Mucosa of rectum (tissue), 2 donors: ENCODE measurements at regions not wholly inside any gene's neighbourhood (a gene's known extent, or its start where the extent isn't known, plus 50 kb on each side); places are given as distances from the start of the nearest gene placed in this dataset.

Experiments
- H3K27ac ChIP-seq, 2 donors: one replicate each; pipeline ENCODE4 v1.7.0; 2013; ENCODE audit warnings: inconsistent platforms in 2 of 2, low read depth in 2 of 2, low read length in 2 of 2
- H3K27me3 ChIP-seq, 2 donors: one replicate each; pipeline ENCODE4 v1.7.0; 2013; ENCODE audit warnings: low read length in 2 of 2; ENCODE audit not compliant: control insufficient read depth in 2 of 2, insufficient read depth in 2 of 2
- H3K36me3 ChIP-seq, 2 donors: one replicate each; pipeline ENCODE4 v1.7.0; 2013; ENCODE audit warnings: low read length in 2 of 2; ENCODE audit not compliant: control insufficient read depth in 2 of 2, insufficient read depth in 2 of 2
- H3K4me1 ChIP-seq, 2 donors: one replicate each; pipeline ENCODE4 v1.7.0; 2013; ENCODE audit warnings: low read length in 2 of 2, mild to moderate bottlenecking in 1 of 2; ENCODE audit not compliant: control insufficient read depth in 2 of 2, insufficient read depth in 2 of 2
- H3K4me3 ChIP-seq, 2 donors: one replicate each; pipeline ENCODE4 v1.7.0; 2013; ENCODE audit warnings: low read length in 2 of 2
- H3K9ac ChIP-seq, 2 donors: one replicate each; pipeline ENCODE4 v1.7.0; 2013; ENCODE audit warnings: low read length in 2 of 2, low read depth in 1 of 2, mild to moderate bottlenecking in 1 of 2
- H3K9me3 ChIP-seq, 2 donors: one replicate each; pipeline ENCODE4 v1.7.0; 2013; ENCODE audit warnings: low read length in 2 of 2; ENCODE audit not compliant: control insufficient read depth in 2 of 2
- donor health status: healthy.
- donor health status: Normal muscosa, but diverticular disease.

GRCh38 chr7:81607987-81608386, 161.9 kb downstream of the HGF start:
- H3K9ac ChIP-seq, result no peak overlapping the region
- H3K36me3 ChIP-seq, result no peaks in the 10 kb centered on the region
- H3K4me3 ChIP-seq, result no peak overlapping the region
- no peaks in the 10 kb centered on the region for H3K27me3 ChIP-seq
- H3K4me1 ChIP-seq, result no peaks in the 10 kb centered on the region
- H3K27ac ChIP-seq, result no peak overlapping the region
- H3K9me3 ChIP-seq, result no peaks in the 10 kb centered on the region

DNA sequence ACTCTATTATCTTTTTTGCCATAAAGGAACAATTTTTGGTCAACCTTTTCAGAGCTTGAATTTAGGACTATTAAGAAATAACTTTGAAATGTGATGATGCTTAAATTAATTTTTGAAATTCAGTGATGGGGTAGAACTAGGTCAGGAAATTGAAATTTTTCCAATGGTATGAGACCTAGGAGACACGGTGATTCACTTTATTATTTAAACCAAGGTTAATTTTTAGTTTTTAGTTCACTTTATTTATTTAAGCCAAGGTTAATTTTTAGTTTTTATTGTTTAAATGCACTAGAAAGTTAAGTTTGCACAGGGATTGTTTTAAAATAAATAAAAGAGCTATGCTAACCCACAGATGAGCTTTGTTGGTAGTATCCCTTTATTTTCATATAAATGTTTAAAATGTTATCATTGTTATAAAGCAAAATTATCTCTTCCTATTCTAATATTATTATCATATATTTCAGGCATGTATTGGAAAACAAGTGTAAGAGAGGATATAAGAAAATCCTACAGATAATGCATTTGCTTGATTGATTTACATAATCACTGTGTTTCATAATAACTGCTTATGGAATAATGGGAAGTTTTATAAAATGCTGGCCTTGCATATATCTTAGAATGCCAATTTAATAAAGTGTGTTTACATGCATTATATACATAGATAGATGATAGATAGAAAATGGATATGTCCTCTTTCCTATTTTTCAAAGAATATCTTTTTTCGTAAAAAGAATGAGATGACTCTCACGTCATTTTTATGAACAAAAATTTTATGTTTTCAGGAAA, 163.6 kb downstream of the HGF start:
- no peak overlapping the region for H3K27ac ChIP-seq
- no peak overlapping the region for H3K4me3 ChIP-seq
- H3K9me3 ChIP-seq, result no peaks in the 10 kb centered on the region
- H3K27me3 ChIP-seq, result no peaks in the 10 kb centered on the region
- H3K36me3 ChIP-seq, result no peaks in the 10 kb centered on the region
- H3K4me1 ChIP-seq, result no peaks in the 10 kb centered on the region
- H3K9ac ChIP-seq, result no peak overlapping the region

- no peak overlapping the region for H3K27ac ChIP-seq
- H3K9me3 ChIP-seq, result no peaks in the 10 kb centered on the region
- no peaks in the 10 kb centered on the region for H3K4me1 ChIP-seq
- H3K9ac ChIP-seq, result no peak overlapping the region
- no peak overlapping the region for H3K4me3 ChIP-seq
- H3K27me3 ChIP-seq, result no peaks in the 10 kb centered on the region
- H3K36me3 ChIP-seq, result no peaks in the 10 kb centered on the region
Observed at GRCh38 chr7:81605493-81605892, 164.4 kb downstream of the HGF start.

GRCh38 chr7:81604808-81605174, 165.1 kb downstream of the HGF start:
- Histone ChIP-seq H3K4me3 (no peak overlapping the region), H3K9me3 (no peaks in the 10 kb centered on the region), H3K27me3 (no peaks in the 10 kb centered on the region), H3K9ac (no peak overlapping the region), H3K4me1 (no peaks in the 10 kb centered on the region), H3K36me3 (no peaks in the 10 kb centered on the region), H3K27ac (no peak overlapping the region)

- Histone ChIP-seq H3K9ac (no peak overlapping the region), H3K27ac (no peak overlapping the region)
Observed at GRCh38 chr7:81604075-81604807, 165.6 kb downstream of the HGF start.

DNA sequence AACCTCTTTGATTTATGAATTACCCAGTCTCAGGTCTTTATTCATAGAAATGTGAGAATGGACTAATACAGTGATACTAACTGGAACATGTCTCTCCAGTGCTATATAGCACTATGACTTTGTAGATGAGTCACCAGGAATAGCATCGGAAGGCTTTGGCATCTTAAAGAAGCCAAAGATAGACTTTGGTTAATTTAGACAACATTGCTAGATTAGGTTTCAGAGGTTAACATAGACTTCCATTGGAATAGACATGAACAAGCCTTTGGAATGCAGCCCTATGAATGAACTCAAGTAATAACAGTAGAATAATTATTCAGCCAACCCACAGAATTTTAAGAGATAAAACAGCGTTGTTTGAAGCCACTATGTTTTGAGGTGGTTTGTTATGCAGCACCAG, 169.2 kb downstream of the HGF start:
- Histone ChIP-seq H3K36me3 (no peaks in the 10 kb centered on the region), H3K9ac (no peak overlapping the region), H3K9me3 (no peaks in the 10 kb centered on the region), H3K27ac (no peak overlapping the region), H3K4me3 (no peak overlapping the region), H3K27me3 (no peaks in the 10 kb centered on the region), H3K4me1 (no peaks in the 10 kb centered on the region)

More at GRCh38 chr7:81604075-81604807, 165.6 kb downstream of the HGF start:
- H3K27me3 ChIP-seq, result no peaks in the 10 kb centered on the region
- no peaks in the 10 kb centered on the region for H3K9me3 ChIP-seq
- H3K36me3 ChIP-seq, result no peaks in the 10 kb centered on the region
- H3K4me1 ChIP-seq, result no peaks in the 10 kb centered on the region
- H3K4me3 ChIP-seq, result no peak overlapping the region

GRCh38 chr7:81598951-81599350, 170.9 kb downstream of the HGF start:
- H3K27ac ChIP-seq, result no peak overlapping the region
- no peaks in the 10 kb centered on the region for H3K4me1 ChIP-seq
- H3K9me3 ChIP-seq, result no peaks in the 10 kb centered on the region
- H3K4me3 ChIP-seq, result no peak overlapping the region
- H3K27me3 ChIP-seq, result no peaks in the 10 kb centered on the region
- H3K36me3 ChIP-seq, result no peaks in the 10 kb centered on the region
- H3K9ac ChIP-seq, result no peak overlapping the region

- Histone ChIP-seq H3K4me3 (no peak overlapping the region), H3K36me3 (no peaks in the 10 kb centered on the region), H3K9me3 (no peaks in the 10 kb centered on the region), H3K4me1 (no peaks in the 10 kb centered on the region), H3K27me3 (no peaks in the 10 kb centered on the region), H3K9ac (no peak overlapping the region), H3K27ac (no peak overlapping the region)
Observed at GRCh38 chr7:81594767-81595166, 175.1 kb downstream of the HGF start.

DNA sequence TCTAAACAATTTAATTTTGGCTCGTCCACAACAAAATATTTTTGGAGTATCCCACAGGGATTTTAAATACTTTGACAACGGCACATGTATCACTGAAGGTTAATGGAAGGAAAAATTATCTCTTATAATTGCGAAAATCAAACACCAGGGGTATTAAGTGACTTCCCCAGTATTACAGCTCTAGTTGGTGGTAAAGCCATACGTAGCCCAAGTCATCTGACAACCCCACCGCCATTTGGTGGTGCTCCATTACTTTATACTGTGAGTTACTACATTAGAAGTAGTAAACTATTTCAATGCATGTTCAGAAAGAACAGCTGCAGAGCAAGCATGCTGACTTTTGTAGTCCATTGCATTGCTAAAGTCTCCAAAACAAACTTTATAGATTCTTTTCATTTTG, 179.7 kb downstream of the HGF start:
- Histone ChIP-seq H3K27ac (no peak overlapping the region), H3K4me3 (no peak overlapping the region), H3K27me3 (no peaks in the 10 kb centered on the region), H3K4me1 (no peaks in the 10 kb centered on the region), H3K9ac (no peak overlapping the region), H3K36me3 (no peaks in the 10 kb centered on the region), H3K9me3 (no peaks in the 10 kb centered on the region)

GRCh38 chr7:81584667-81585066, 185.2 kb downstream of the HGF start:
- no peak overlapping the region for H3K27ac ChIP-seq

More at GRCh38 chr7:81584667-81585066, 185.2 kb downstream of the HGF start:
- Histone ChIP-seq H3K9ac (no peak overlapping the region), H3K4me3 (no peak overlapping the region), H3K4me1 (no peaks in the 10 kb centered on the region), H3K9me3 (no peaks in the 10 kb centered on the region), H3K27me3 (no peaks in the 10 kb centered on the region), H3K36me3 (no peaks in the 10 kb centered on the region)
